ENCODE measurements at regions not wholly inside any gene's neighbourhood (a gene's known extent, or its start where the extent isn't known, plus 50 kb on each side); places are given as distances from the start of the nearest gene placed in this dataset.

DNA sequence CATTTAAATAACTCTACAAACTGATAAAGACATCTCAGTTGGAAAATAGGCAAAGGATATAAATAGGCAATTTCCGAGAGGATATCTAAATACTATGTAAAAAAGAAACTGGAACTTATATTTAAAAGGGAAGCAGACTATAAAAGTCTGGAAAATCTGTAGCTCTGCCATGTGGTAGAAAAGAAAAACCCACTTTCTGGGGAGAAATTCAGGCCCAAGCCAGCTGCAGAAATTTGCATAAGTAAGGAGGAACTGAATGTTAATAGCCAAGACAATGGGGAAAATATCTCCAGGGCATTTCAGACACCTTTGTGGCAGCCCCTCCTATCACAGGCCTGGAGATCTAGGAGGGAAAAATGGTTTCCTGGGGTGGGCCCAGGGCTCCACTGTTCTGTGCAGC is 97.8 kb upstream of the ZBED5 start:
- TF ChIP-seq, protein P1, sequence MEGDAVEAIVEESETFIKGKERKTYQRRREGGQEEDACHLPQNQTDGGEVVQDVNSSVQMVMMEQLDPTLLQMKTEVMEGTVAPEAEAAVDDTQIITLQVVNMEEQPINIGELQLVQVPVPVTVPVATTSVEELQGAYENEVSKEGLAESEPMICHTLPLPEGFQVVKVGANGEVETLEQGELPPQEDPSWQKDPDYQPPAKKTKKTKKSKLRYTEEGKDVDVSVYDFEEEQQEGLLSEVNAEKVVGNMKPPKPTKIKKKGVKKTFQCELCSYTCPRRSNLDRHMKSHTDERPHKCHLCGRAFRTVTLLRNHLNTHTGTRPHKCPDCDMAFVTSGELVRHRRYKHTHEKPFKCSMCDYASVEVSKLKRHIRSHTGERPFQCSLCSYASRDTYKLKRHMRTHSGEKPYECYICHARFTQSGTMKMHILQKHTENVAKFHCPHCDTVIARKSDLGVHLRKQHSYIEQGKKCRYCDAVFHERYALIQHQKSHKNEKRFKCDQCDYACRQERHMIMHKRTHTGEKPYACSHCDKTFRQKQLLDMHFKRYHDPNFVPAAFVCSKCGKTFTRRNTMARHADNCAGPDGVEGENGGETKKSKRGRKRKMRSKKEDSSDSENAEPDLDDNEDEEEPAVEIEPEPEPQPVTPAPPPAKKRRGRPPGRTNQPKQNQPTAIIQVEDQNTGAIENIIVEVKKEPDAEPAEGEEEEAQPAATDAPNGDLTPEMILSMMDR (IDR thresholded peaks at IDR 0.05), result no peak
- TF ChIP-seq POLR2AphosphoS5 (IDR thresholded peaks at IDR 0.05) (no peak), EP300 (IDR thresholded peaks at IDR 0.05) (no peak)

Measured in esophagus muscularis mucosa (tissue), 4 donors.